ENCODE measurements at regions not wholly inside any gene's neighbourhood (a gene's known extent, or its start where the extent isn't known, plus 50 kb on each side); places are given as distances from the start of the nearest gene placed in this dataset.

- TF ChIP-seq CTCF (IDR thresholded peaks at IDR 0.05) (no peak), POLR2A (IDR thresholded peaks at IDR 0.05) (no peak)
Measured at GRCh38 chr13:111418101-111418500, 97.7 kb downstream of the TEX29 start.

All from uterus (tissue), 2 donors.